HEK293 (cell line): ENCODE measurements at regions not wholly inside any gene's neighbourhood (a gene's known extent, or its start where the extent isn't known, plus 50 kb on each side); places are given as distances from the start of the nearest gene placed in this dataset.

Experiments
- CTCF ChIP-seq: fragments of 450-650 bp; formaldehyde crosslinking; IDR thresholded peaks from 2 replicates; pipeline ENCODE4 v1.5.1; 2016; ENCODE audit warnings: missing biosample characterization, missing genetic modification characterization
- ZNF184 ChIP-seq: fragments of 450-650 bp; IDR thresholded peaks from 2 replicates; pipeline ENCODE4 v1.5.1; 2018; ENCODE audit warnings: missing biosample characterization, mild to moderate bottlenecking, missing genetic modification characterization
- ZNF214 ChIP-seq: fragments of 450-650 bp; formaldehyde crosslinking; IDR thresholded peaks from 2 replicates; pipeline ENCODE4 v1.5.1; 2017; ENCODE audit warnings: missing biosample characterization, mild to moderate bottlenecking, missing genetic modification characterization, borderline replicate concordance
- ZNF24 ChIP-seq: fragments of 450-650 bp; formaldehyde crosslinking; IDR thresholded peaks from 2 replicates; pipeline ENCODE4 v1.5.1; 2016; ENCODE audit warnings: missing biosample characterization, missing genetic modification characterization
- ZNF274 ChIP-seq, 2 experiments: fragments of 200-500 bp in 1 of 2; fragments of 450-650 bp in 1 of 2; sonication (Bioruptor generic) in 1 of 2; formaldehyde crosslinking in 1 of 2; IDR thresholded peaks; 2 replicates each; pipeline versions ENCODE4 v1.5.1 to v1.6.1; 2014 to 2016; ENCODE audit warnings: borderline replicate concordance in 1 of 2, inconsistent platforms in 1 of 2, low read length in 1 of 2, missing biosample characterization in 1 of 2, missing genetic modification characterization in 1 of 2
- ZNF394 ChIP-seq: fragments of 450-650 bp; formaldehyde crosslinking; IDR thresholded peaks from 2 replicates; pipeline ENCODE4 v1.5.1; 2016; ENCODE audit warnings: missing biosample characterization, missing genetic modification characterization, mild to moderate bottlenecking, moderate library complexity, borderline replicate concordance
- ZNF48 ChIP-seq: fragments of 450-650 bp; formaldehyde crosslinking; IDR thresholded peaks from 2 replicates; pipeline ENCODE4 v1.5.1; 2016; ENCODE audit warnings: missing biosample characterization, missing genetic modification characterization
- ZNF658 ChIP-seq: fragments of 450-650 bp; formaldehyde crosslinking; IDR thresholded peaks from 2 replicates; pipeline ENCODE4; 2016; ENCODE audit warnings: missing biosample characterization, missing genetic modification characterization

- TF ChIP-seq ZNF24 (tag by site-specific recombination) (no peak), ZNF184 (tag by site-specific recombination) (no peak), ZNF48 (tag by site-specific recombination) (no peak), ZNF658 (tag by site-specific recombination) (no peak), ZNF274 (IDR thresholded peaks at IDR 0.05; ENCODE audit: low read length) (no peak), ZNF274 (tag by site-specific recombination; IDR thresholded peaks at IDR 0.05; ENCODE audit: borderline replicate concordance) (no peak), ZNF214 (tag by site-specific recombination) (no peak), CTCF (tag by site-specific recombination) (no peak), ZNF394 (tag by site-specific recombination) (no peak)
Observed at GRCh38 chr6:139887275-139887674, 512.8 kb upstream of the CITED2 start.
